NT2/D1 (cell line): ENCODE measurements at regions not wholly inside any gene's neighbourhood (a gene's known extent, or its start where the extent isn't known, plus 50 kb on each side); places are given as distances from the start of the nearest gene placed in this dataset.

Experiments
- YY1 ChIP-seq: IDR thresholded peaks from 2 replicates; pipeline ENCODE4 v1.6.1; 2011; ENCODE audit not compliant: insufficient read length, insufficient read depth
- ZNF274 ChIP-seq: IDR thresholded peaks from 2 replicates; pipeline ENCODE4 v1.6.1; 2011; ENCODE audit warnings: mild to moderate bottlenecking, low read depth, low read length

DNA sequence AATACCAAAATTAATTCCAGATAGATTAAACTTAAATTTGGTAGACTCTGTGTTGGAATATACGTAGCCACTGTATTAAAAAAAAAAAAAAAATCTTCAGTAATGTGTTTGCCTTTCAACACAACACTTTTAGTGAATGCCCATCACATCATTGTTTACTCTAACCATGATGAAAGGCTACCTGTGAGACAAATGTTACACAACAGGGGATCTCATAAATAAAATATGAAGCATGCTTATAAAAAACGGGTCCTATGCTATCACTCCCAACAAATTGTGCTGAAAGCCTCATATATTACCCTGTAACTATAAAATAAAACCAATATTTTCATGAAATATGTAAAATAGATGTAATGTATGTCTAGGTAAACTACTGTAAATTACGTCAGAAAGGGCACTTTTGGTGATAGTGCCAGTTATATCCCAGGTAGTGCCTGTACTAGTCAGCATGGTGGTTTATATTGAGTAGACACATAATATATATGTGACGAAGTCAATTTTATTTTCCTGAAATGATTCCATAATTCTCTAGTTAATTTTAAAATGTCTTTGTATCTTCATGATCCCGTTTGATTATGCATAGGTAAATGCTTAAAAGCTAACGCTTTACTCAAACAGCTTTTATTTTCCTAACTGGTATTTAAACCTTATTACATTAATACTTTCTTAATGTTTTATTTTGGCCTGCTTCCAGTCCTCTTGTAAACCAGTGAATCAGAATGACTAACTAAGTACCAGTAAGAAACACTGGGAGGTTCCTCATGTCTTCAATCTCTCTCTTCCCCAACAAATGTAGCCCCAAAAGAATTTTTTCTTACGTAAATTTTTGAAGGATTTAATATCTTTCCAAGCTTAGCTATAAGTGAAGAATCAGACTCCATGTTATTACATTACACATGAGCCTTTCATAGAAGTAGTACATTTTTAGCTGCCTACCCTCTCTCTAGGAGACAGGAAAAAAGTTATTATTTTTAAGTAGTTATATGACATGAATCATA lies 420.3 kb downstream of the GABRG2 start:
- no peak for TF ChIP-seq YY1
- TF ChIP-seq ZNF274: no peak
